Neuronal stem cell (in vitro differentiated cells): ENCODE measurements at regions not wholly inside any gene's neighbourhood (a gene's known extent, or its start where the extent isn't known, plus 50 kb on each side); places are given as distances from the start of the nearest gene placed in this dataset.

Experiments used
- DNase-seq: peaks from one replicate; pipeline ENCODE4 v3.0.0-alpha.2; 2013; ENCODE audit warnings: low spot score
- H2AFZ ChIP-seq: one replicate; pipeline ENCODE4 v1.6.1; 2013; ENCODE audit warnings: mild to moderate bottlenecking, low read length, inconsistent platforms
- H2AK5ac ChIP-seq: 2 replicates; pipeline ENCODE4 v1.6.1; 2013; ENCODE audit warnings: low read depth, mild to moderate bottlenecking, inconsistent platforms, low read length, moderate library complexity, mixed read lengths
- H2BK120ac ChIP-seq: 2 replicates; pipeline ENCODE4 v1.6.1; 2013; ENCODE audit warnings: low read depth, mild to moderate bottlenecking, inconsistent platforms, low read length, moderate library complexity, mixed read lengths
- H2BK12ac ChIP-seq: one replicate; pipeline ENCODE4 v1.6.1; 2013; ENCODE audit warnings: low read length, inconsistent platforms
- H2BK15ac ChIP-seq: 2 replicates; pipeline ENCODE4 v1.6.1; 2013; ENCODE audit warnings: mild to moderate bottlenecking, low read length, inconsistent platforms, mixed read lengths
- H2BK5ac ChIP-seq: one replicate; pipeline ENCODE4 v1.6.1; 2013; ENCODE audit warnings: inconsistent platforms, mild to moderate bottlenecking, low read length, moderate library complexity
- H3K14ac ChIP-seq: one replicate; pipeline ENCODE4 v1.6.1; 2013; ENCODE audit warnings: low read length, inconsistent platforms
- H3K18ac ChIP-seq: 2 replicates; pipeline ENCODE4 v1.6.1; 2013; ENCODE audit warnings: low read length, inconsistent platforms
- H3K23ac ChIP-seq: 2 replicates; pipeline ENCODE4 v1.6.1; 2013; ENCODE audit warnings: low read depth, mild to moderate bottlenecking, mixed read lengths, low read length, inconsistent platforms; ENCODE audit not compliant: poor library complexity
- H3K27ac ChIP-seq: replicated peaks from 3 replicates; pipeline ENCODE4 v1.5.1; 2013; ENCODE audit warnings: low read length, inconsistent platforms
- H3K27me3 ChIP-seq, 3 experiments: 2 replicates each; pipeline ENCODE4 v1.6.1; 2013; ENCODE audit warnings: low read length in 3 of 3, mild to moderate bottlenecking in 2 of 3, inconsistent platforms in 1 of 3, low read depth in 1 of 3, mixed read lengths in 1 of 3, moderate library complexity in 1 of 3; ENCODE audit not compliant: control insufficient read depth in 3 of 3, insufficient read depth in 3 of 3
- H3K36me3 ChIP-seq, 2 donors: replicated peaks in 1 of 2; 2 replicates each; pipeline ENCODE4 v1.6.1; 2013; ENCODE audit warnings: low read length in 2 of 2; ENCODE audit not compliant: control insufficient read depth in 2 of 2, insufficient read depth in 2 of 2
- H3K4ac ChIP-seq: 2 replicates; pipeline ENCODE4 v1.6.1; 2013; ENCODE audit warnings: inconsistent platforms, mild to moderate bottlenecking, low read length, moderate library complexity
- H3K4me1 ChIP-seq, 2 donors: 1 replicate in 1 of 2; 2 replicates in 1 of 2; pipeline ENCODE4 v1.6.1; 2013; ENCODE audit warnings: low read length in 2 of 2, low read depth in 1 of 2; ENCODE audit not compliant: control insufficient read depth in 2 of 2, insufficient read depth in 1 of 2
- H3K4me2 ChIP-seq: one replicate; pipeline ENCODE4 v1.6.1; 2013; ENCODE audit warnings: mild to moderate bottlenecking, low read length, inconsistent platforms; ENCODE audit not compliant: insufficient read depth, poor library complexity, severe bottlenecking
- H3K4me3 ChIP-seq, 2 donors: 2 replicates each; pipeline ENCODE4 v1.5.1; 2013; ENCODE audit warnings: low read length in 2 of 2, mild to moderate bottlenecking in 2 of 2, inconsistent platforms in 1 of 2, moderate library complexity in 1 of 2
- H3K79me1 ChIP-seq: one replicate; pipeline ENCODE4 v1.6.1; 2013; ENCODE audit warnings: low read depth, mild to moderate bottlenecking, inconsistent platforms, low read length, moderate library complexity
- H3K9ac ChIP-seq: one replicate; pipeline ENCODE4 v1.6.1; 2013; ENCODE audit warnings: mild to moderate bottlenecking, low read depth, low read length, inconsistent platforms; ENCODE audit not compliant: poor library complexity
- H3K9me3 ChIP-seq, 2 donors: replicated peaks in 1 of 2; 2 replicates each; pipeline versions ENCODE3 to v1.6.1; 2013; ENCODE audit warnings: low read length in 2 of 2, mild to moderate bottlenecking in 2 of 2, inconsistent platforms in 1 of 2, low read depth in 1 of 2, mixed read lengths in 1 of 2, moderate library complexity in 1 of 2; ENCODE audit not compliant: control insufficient read depth in 2 of 2, insufficient read depth in 1 of 2
- H4K8ac ChIP-seq: one replicate; pipeline ENCODE4 v1.6.1; 2013; ENCODE audit warnings: low read depth, mild to moderate bottlenecking, inconsistent platforms, low read length, moderate library complexity
- H4K91ac ChIP-seq: one replicate; pipeline ENCODE4 v1.6.1; 2013; ENCODE audit warnings: low read length, low read depth, mild to moderate bottlenecking, inconsistent platforms; ENCODE audit not compliant: poor library complexity
- WGBS, 2 donors: extraction: QIAGEN DNeasy Blood & Tissue Kit; methylation state at CpG; one replicate each; pipeline ENCODE4 v1.1.7; 2013; ENCODE audit warnings: missing lambda C conversion rate in 2 of 2, mixed read lengths in 1 of 2; ENCODE audit not compliant: insufficient read length in 2 of 2, insufficient replicate concordance in 1 of 2; ENCODE audit errors: extremely low coverage in 2 of 2; 5-methylcytosine and 5-hydroxymethylcytosine counted together

DNA sequence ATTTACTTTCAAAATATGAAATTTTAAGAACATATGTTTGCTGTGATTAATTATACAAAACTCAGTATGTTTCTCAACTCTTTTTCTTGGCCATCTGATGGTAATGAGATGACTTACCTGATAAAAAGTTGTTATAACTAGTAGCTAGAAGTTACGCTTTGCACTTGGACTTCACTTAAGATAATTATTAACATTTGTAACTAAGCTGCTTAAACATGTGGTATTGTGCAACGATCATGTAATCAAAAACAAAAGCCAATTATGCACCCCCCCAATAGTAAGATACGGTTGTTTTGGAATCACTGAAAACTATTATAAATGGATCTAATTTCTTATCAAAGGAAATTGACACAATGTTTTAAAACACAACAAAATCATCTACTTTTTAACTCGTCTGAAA, 342.9 kb downstream of the CNTN3 start:
- no peaks in the 10 kb centered on the region for H3K36me3 ChIP-seq
- no peak overlapping the region for H2BK15ac ChIP-seq
- WGBS, 2 donors: no CpG with 5 or more reads among the region's 4 CpGs

DNA sequence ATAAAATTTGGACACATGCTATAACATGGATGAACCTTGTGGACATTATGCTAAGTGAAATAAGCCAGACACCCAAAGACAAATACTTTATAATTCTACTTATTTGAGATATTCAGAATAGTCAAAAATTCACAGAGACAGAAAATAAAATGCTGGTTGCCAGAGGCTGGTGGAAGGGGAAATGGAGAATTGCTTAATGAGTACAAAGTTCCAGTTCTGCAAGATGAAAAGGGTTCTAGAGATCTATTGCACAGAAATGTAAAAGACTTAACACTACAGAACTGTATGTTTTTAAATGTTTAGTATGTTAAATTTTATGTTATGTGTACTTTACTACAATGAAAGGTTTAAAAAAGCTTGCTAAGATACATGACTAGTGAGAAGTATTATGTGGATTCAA, 344.8 kb downstream of the CNTN3 start:
- Histone ChIP-seq H2BK120ac (no peak overlapping the region), H3K4me1 (peaks cover 0 to 3% of the 10 kb centered on the region in 2 donors), H2BK12ac (no peak overlapping the region), H3K4me3 (no peak overlapping the region), H2AK5ac (no peak overlapping the region), H3K27ac (no peak overlapping the region), H2BK5ac (no peak overlapping the region), H3K79me1 (no peaks in the 10 kb centered on the region), H4K8ac (no peak overlapping the region), H3K4ac (no peak overlapping the region), H3K27me3 (no peaks in the 10 kb centered on the region), H3K9me3 (no peaks in the 10 kb centered on the region), H3K18ac (no peak overlapping the region), H3K14ac (no peak overlapping the region), H3K9ac (no peak overlapping the region), H4K91ac (no peak overlapping the region), H2BK15ac (no peak overlapping the region), H2AFZ (no peak overlapping the region), H3K36me3 (no peaks in the 10 kb centered on the region), H3K23ac (no peak overlapping the region), H3K4me2 (no peak overlapping the region)
- DNase-seq: no peak

More for the DNA sequence above, 342.9 kb downstream of the CNTN3 start:
- Histone ChIP-seq H3K27me3 (no peaks in the 10 kb centered on the region), H3K18ac (no peak overlapping the region), H2BK120ac (no peak overlapping the region), H3K14ac (no peak overlapping the region), H4K8ac (no peak overlapping the region), H2BK12ac (no peak overlapping the region), H2AK5ac (no peak overlapping the region), H2AFZ (no peak overlapping the region), H3K4me2 (no peak overlapping the region), H3K79me1 (no peaks in the 10 kb centered on the region), H3K9ac (no peak overlapping the region), H3K9me3 (no peaks in the 10 kb centered on the region), H3K4me1 (peaks cover 0 to 3% of the 10 kb centered on the region in 2 donors), H2BK5ac (no peak overlapping the region), H3K23ac (no peak overlapping the region), H3K4me3 (no peak overlapping the region), H3K4ac (no peak overlapping the region), H3K27ac (no peak overlapping the region), H4K91ac (no peak overlapping the region)
- DNase-seq: no peak

DNA sequence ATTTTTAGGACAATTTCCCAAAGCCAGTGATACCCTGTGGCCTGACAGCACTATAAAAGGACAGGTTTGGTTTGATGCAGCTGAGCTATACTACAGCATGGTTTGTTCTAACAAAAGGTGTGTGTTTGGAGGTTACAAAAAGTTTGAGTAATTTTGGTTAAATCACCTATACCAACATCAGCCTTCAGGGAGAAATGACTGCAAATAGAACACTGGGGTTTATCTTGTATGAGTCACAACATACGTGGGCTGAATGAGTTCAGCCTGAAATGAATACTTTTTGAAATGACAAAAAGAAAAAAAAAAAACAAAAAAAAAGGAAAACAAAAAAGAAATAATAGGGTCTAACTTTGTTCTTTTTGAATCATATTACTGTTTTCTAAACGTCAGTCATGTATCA, 345.7 kb downstream of the CNTN3 start:
- Histone ChIP-seq H3K9me3 (no peaks in the 10 kb centered on the region), H3K9ac (no peak overlapping the region), H2AFZ (no peak overlapping the region), H3K4me3 (no peak overlapping the region), H3K18ac (no peak overlapping the region), H2AK5ac (no peak overlapping the region), H3K27ac (no peak overlapping the region), H3K4me1 (peaks cover 0 to under 1% of the 10 kb centered on the region in 2 donors), H2BK15ac (no peak overlapping the region), H4K8ac (no peak overlapping the region), H3K36me3 (no peaks in the 10 kb centered on the region), H3K23ac (no peak overlapping the region), H2BK5ac (no peak overlapping the region), H3K14ac (no peak overlapping the region), H3K4ac (no peak overlapping the region), H4K91ac (no peak overlapping the region), H3K4me2 (no peak overlapping the region), H3K79me1 (no peaks in the 10 kb centered on the region), H2BK12ac (no peak overlapping the region), H2BK120ac (no peak overlapping the region), H3K27me3 (no peaks in the 10 kb centered on the region)
- DNase-seq: no peak
- no CpG with 5 or more reads among the region's 2 CpGs for WGBS, 2 donors

DNA sequence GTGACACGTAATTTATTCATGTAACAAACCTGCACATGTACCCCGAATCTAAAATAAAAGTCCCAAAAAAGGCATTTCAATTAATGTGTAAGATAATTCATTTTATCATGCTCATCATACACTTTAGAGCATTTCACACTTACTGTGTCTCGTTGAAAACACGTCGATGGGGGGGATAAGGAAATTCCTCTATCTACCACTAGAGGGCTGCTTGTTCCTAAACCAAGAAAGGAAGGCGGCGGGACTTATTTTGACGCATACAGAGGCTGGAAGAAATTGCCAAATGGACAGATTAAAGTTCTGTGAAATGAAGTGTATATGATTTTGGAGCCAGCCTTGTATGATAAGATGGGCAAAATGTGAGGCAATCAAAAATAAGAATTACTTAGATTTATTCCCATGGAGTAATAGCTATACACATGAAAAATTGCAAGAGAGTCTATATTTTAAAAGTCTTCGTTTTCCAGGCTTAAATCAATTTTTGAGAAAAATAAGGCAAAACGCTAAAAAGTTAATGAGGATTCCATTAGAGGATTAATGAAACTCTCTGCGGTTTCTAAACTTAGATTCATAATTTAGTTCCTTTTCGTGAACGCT, 346.8 kb downstream of the CNTN3 start:
- no peak overlapping the region for H2BK120ac ChIP-seq
- no peak overlapping the region for H4K91ac ChIP-seq
- H3K18ac ChIP-seq: no peak overlapping the region
- no peak overlapping the region for H2BK12ac ChIP-seq
- H2BK15ac ChIP-seq: no peak overlapping the region
- H3K27me3 ChIP-seq: no peaks in the 10 kb centered on the region
- H3K9me3 ChIP-seq: no peaks in the 10 kb centered on the region
- H3K23ac ChIP-seq: no peak overlapping the region
- no peak overlapping the region for H3K4me2 ChIP-seq
- no peak overlapping the region for H2BK5ac ChIP-seq
- no peak overlapping the region for H3K14ac ChIP-seq
- H2AFZ ChIP-seq: no peak overlapping the region
- no peak overlapping the region for H3K4ac ChIP-seq
- H3K9ac ChIP-seq: no peak overlapping the region
- H4K8ac ChIP-seq: no peak overlapping the region
- DNase-seq: peak; percentile 46
- no peaks in the 10 kb centered on the region for H3K79me1 ChIP-seq
- no peaks in the 10 kb centered on the region for H3K36me3 ChIP-seq
- no CpG with 5 or more reads among the region's 13 CpGs for WGBS, 2 donors
- no peak overlapping the region for H3K4me3 ChIP-seq
- no peak overlapping the region for H2AK5ac ChIP-seq
- no peak overlapping the region for H3K27ac ChIP-seq
- no peaks in the 10 kb centered on the region for H3K4me1 ChIP-seq
